Nephron progenitor cell (in vitro differentiated cells): ENCODE measurements at regions not wholly inside any gene's neighbourhood (a gene's known extent, or its start where the extent isn't known, plus 50 kb on each side); places are given as distances from the start of the nearest gene placed in this dataset.
"Not testable (repeated sequence)": the region's sequence is repeated elsewhere in the genome, so short reads cannot be mapped to it uniquely, and the experiment has no call there.

ENCODE experiments used
- DNase-seq: peaks from one replicate; pipeline ENCODE4 v3.0.0; 2021
- H3K27ac Mint-ChIP-seq: 2 replicates; pipeline ENCODE4 v1.8.0; 2021; ENCODE audit warnings: mild to moderate bottlenecking, moderate library complexity, mixed read lengths
- H3K27me3 Mint-ChIP-seq: 2 replicates; pipeline ENCODE4 v1.8.0; 2021; ENCODE audit warnings: mild to moderate bottlenecking, low read depth, mixed read lengths; ENCODE audit not compliant: poor library complexity
- H3K36me3 Mint-ChIP-seq: 2 replicates; pipeline ENCODE4 v1.8.0; 2021; ENCODE audit warnings: low read depth, mixed read lengths
- H3K4me1 Mint-ChIP-seq: 2 replicates; pipeline ENCODE4 v1.8.0; 2021; ENCODE audit warnings: mixed read lengths
- H3K4me3 Mint-ChIP-seq: 2 replicates; pipeline ENCODE4 v1.8.0; 2021; ENCODE audit warnings: mild to moderate bottlenecking, moderate library complexity, mixed read lengths
- H3K9me3 Mint-ChIP-seq: 2 replicates; pipeline ENCODE4 v1.8.0; 2021; ENCODE audit warnings: mild to moderate bottlenecking, moderate library complexity, mixed read lengths
- TF ChIP-seq, protein P1 (sequence below): fragments of 200-600 bp; sonication (generic); IDR thresholded peaks from 2 replicates; pipeline ENCODE4 v1.5.0; 2021; ENCODE audit warnings: antibody characterized with exemption

DNA sequence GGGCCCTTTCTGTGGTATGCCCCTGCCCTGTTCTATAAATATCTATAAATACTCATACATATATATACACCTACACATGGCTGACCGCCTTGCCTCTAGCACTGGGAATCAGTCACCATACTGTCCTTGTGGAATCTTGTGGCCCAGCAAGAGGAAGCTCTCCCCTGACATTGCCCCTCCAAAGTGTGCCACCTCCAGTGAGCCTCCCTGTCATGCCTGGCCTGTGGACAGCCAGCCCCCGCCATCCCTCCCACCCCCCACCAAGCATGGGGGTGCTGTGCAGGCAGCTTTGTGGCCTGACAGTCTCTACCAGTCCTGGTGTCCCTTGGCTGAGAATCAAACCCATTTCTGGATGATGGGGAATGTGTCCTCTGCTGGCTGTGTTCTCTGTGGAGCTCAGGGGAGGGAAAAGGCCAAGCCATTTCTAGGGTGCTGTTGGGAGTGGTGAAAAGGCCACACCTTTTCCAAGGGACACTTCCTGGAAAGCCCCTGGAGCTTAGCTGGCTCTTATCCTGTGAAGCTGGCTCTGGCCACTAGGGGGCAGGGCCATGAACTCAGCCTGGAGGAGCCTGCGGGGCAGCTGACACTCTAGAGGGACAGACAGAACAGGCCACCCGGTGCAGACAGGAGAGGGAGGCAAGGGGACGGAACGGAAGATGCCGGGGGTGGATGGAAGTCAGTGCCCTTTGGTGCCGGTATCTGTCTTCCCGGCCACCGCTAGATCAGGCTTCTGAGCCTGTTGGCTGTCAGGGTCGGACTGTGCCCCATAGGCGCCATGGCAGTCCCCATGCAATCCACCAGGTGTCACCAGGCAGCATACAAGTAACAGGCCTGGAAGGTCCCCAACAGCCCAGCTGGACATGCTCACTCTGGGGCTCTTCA lies 167.2 kb downstream of the TBC1D2B start:
- peaks cover 22% of the 10 kb centered on the region for H3K4me1 Mint-ChIP-seq
- H3K36me3 Mint-ChIP-seq, H3K27ac Mint-ChIP-seq, H3K9me3 Mint-ChIP-seq: not testable (repeated sequence)
- peak overlapping the region; percentile 83 for H3K4me3 Mint-ChIP-seq
- TF ChIP-seq, protein P1, sequence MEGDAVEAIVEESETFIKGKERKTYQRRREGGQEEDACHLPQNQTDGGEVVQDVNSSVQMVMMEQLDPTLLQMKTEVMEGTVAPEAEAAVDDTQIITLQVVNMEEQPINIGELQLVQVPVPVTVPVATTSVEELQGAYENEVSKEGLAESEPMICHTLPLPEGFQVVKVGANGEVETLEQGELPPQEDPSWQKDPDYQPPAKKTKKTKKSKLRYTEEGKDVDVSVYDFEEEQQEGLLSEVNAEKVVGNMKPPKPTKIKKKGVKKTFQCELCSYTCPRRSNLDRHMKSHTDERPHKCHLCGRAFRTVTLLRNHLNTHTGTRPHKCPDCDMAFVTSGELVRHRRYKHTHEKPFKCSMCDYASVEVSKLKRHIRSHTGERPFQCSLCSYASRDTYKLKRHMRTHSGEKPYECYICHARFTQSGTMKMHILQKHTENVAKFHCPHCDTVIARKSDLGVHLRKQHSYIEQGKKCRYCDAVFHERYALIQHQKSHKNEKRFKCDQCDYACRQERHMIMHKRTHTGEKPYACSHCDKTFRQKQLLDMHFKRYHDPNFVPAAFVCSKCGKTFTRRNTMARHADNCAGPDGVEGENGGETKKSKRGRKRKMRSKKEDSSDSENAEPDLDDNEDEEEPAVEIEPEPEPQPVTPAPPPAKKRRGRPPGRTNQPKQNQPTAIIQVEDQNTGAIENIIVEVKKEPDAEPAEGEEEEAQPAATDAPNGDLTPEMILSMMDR: peak; percentile 56
- DNase-seq: peak; percentile 79
- H3K27me3 Mint-ChIP-seq: peaks cover 12% of the 10 kb centered on the region

DNA sequence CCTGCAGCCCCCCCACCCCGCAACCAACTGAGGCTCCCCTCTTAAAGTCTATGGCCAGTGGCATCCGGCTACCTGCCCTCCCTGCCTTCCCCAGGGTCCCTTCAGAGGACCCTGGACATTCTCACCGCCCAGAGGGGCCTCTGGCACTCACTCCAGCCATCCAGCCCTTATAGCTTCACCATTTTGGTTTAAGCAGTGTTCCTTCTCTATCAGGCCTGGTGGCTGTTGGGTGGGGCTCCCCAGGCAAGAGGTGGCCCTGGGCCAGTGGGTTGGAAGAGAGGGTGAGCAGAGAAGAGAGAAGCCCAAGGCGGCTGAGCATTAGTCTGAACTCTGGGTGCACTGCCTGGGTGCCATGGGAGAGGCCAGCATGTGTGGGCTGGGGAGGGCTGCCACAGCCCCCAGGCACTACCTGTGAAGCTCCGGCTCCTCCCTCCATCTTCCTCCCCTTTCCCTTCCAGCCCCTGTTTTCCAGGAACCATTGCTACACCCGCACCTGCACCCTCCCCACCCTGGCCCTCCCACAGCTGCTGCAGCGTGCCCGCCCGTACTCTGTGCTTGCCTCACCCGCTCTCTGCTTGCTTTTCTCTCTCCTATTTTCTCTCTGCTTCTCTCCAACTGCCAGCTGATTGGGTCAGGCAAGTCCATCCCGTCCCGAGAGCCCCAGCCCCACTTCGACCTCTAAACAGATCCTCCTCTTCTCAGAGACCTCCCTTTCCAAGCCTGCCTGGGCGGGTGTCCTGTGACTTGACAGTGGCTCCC lies 168.2 kb downstream of the TBC1D2B start:
- H3K27me3 Mint-ChIP-seq: peaks cover 12% of the 10 kb centered on the region
- no peak overlapping the region for H3K4me3 Mint-ChIP-seq
- TF ChIP-seq, protein P1: no peak
- H3K36me3 Mint-ChIP-seq: no peaks in the 10 kb centered on the region
- no peaks in the 10 kb centered on the region for H3K9me3 Mint-ChIP-seq
- peaks cover 22% of the 10 kb centered on the region for H3K4me1 Mint-ChIP-seq
- no peak overlapping the region for H3K27ac Mint-ChIP-seq
- no peak for DNase-seq

DNA sequence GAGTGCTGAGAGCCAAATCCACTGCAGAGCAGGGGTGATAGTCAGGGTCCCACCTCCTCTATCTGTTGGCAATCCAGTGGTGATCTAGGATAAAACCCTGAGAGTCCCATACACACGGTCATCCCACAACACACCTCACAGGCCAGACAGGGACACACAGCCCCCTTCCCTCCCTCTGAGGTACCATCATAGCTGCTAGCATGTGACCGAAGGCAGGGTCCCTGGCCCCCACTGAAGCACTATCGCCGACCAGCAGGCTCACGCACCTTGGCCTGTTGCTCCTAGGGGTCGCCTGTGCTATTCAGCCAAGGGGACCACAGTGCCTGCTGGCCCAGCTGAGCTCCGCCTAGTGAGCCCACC lies 168.8 kb downstream of the TBC1D2B start:
- DNase-seq, H3K9me3 Mint-ChIP-seq, H3K27ac Mint-ChIP-seq, H3K4me3 Mint-ChIP-seq, H3K36me3 Mint-ChIP-seq: not testable (repeated sequence)
- peaks cover 12% of the 10 kb centered on the region for H3K27me3 Mint-ChIP-seq
- H3K4me1 Mint-ChIP-seq: peaks cover 22% of the 10 kb centered on the region

DNA sequence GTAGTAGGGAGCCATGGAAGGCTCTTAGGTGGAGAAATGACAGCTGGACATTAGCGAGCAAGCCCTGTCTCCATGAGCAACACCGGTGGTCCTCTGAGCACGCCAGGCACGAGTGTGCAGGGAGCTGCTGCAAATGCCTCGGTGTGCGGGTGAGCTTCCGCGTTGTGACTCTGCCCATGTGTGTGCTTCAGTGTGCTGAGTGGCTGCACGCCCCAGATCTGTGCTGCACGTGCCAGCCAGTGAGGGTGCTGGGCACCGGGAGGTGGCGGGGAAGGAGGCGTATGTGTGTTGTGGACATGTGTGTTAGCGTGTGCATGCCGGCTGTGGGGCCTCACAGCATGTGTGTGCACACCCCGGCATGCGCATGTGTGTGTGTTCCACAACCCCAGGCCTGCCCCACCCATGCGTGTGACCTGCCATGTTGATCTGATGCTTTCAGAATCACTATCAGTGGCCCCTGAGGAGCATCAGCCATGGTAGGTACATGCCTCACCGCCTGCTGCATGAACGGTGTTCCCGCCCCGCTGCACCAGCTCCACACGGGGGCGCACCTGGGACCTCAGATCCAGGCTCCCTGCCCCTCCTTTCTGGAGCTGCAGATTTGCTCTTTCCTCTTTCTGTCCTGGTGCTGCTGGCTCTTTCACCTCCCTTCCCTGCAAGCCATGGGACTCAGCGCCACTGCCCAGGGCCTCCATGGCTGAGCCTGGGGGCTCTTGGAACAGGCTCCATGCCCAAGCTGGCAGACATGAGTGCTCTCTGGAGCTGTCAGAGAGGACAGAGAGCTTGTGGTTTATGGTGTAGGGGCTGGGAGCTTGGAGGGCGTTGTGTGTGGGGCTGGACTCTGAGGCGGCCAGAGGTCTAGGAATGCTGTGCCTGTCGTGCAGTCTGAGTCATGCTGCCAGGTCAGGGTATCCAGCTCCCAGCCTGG lies 169.4 kb downstream of the TBC1D2B start:
- DNase-seq: no peak
- H3K4me3 Mint-ChIP-seq: no peak overlapping the region
- no peaks in the 10 kb centered on the region for H3K36me3 Mint-ChIP-seq
- no peak overlapping the region for H3K27ac Mint-ChIP-seq
- H3K27me3 Mint-ChIP-seq: peaks cover 8% of the 10 kb centered on the region
- no peaks in the 10 kb centered on the region for H3K9me3 Mint-ChIP-seq
- H3K4me1 Mint-ChIP-seq: peaks cover 22% of the 10 kb centered on the region
- TF ChIP-seq, protein P1: no peak

DNA sequence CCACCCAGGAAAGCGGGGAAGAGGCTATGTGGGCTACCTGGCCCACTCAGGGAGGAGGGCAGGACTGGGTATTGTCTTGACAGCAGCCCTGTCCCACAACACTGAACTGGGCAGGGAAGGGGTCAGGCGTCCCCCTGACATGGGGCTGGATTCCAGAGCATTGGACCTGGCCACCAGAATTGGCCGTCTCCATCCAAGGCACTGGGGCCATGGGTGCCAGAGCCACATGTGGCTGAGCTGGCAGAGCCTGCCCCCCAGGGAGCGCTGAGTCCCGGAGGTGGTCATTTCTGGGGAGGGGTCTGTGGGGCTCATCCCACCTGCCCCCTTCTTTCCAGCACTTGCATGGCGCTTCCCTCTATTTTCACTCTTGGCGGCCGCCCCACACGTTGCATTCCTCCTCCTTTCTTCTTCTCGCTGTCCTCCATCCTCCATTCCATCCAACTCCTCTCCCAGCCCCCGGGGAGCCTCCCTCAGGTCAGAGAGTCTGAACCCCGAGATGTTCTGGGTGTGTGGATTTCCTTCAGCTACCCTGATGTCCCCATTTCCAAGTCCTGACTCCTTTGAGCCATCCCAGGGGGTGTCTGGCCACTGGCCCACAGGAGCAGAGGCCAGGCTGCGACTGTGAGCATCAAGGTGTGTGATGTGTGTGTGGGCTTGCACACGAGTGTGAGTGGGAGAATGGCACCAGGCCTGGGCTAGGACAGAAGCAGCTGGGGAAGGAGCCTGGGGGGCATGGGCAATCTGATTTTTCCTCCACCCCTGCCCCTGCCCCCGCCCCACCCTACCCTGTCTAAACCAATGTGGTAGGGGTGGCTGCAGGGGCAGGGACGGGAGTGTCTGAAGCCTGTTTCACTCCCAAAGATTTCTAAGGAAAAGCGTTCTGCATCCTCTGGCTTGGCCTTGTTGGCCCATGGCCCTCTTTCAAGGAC lies 171.2 kb downstream of the TBC1D2B start:
- H3K9me3 Mint-ChIP-seq, H3K36me3 Mint-ChIP-seq, H3K4me3 Mint-ChIP-seq, H3K27me3 Mint-ChIP-seq, DNase-seq: not testable (repeated sequence)
- Mint-ChIP-seq H3K27ac (peak overlapping the region; percentile 29), H3K4me1 (peaks cover 28% of the 10 kb centered on the region)

DNA sequence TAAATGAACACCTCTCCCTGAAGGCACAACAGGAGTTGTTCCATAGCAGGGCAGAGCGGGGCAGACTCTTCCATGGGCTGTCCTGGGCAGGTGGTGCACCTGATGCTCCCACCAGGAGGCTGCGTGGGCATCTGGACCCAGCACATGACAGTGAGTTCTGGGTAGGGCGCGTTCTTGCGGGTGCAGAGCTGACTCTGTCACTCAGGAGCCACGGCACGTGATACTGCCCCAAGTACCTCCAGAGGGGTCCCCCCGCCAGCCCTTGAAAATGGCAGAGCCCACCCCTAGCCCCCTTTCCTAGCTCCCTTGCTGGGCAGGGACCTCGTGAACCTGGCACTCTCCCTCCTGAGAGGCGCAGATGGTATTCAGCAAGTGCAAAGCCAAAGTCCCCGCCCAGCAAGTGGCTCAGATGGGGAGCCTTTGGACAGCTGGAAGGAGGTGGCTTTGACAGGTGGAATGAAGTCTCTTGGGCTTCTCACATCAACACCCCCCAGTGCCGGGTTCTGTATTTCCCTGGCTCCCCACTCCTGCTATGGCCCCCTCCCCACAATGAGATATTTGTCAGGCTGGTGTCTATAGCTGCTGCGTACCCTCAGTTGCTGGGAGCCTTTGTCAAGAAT lies 172.1 kb downstream of the TBC1D2B start:
- DNase-seq: no peak
- Mint-ChIP-seq H3K9me3 (no peaks in the 10 kb centered on the region), H3K4me3 (no peak overlapping the region), H3K4me1 (peaks cover 35% of the 10 kb centered on the region), H3K27ac (no peak overlapping the region), H3K36me3 (no peaks in the 10 kb centered on the region), H3K27me3 (peaks cover 6% of the 10 kb centered on the region)
- TF ChIP-seq, protein P1: no peak
